CD8-positive, alpha-beta memory T cell (primary cell): ENCODE measurements at regions not wholly inside any gene's neighbourhood (a gene's known extent, or its start where the extent isn't known, plus 50 kb on each side); places are given as distances from the start of the nearest gene placed in this dataset.
A peak's percentile ranks its signal among the peaks of the same experiment; 100 is the strongest.

Experiments used
- CTCF ChIA-PET: fragments of 350-600 bp; sonication (Branson Sonifier 250); formaldehyde crosslinking; loops from one replicate; lab custom pipeline; 2021; ENCODE audit warnings: antibody characterized with exemption; lab: Charles Lee
- POLR2A ChIA-PET: fragments of 350-600 bp; sonication (Branson Sonifier 250); formaldehyde crosslinking; loops from one replicate; lab custom pipeline; 2021; ENCODE audit warnings: antibody characterized with exemption; lab: Charles Lee
- DNase-seq, 5 donors: peaks; one replicate each; pipeline versions ENCODE4 v3.0.0 to v3.0.0-alpha.2; 2020 to 2022; ENCODE audit warnings: mixed read lengths in 1 of 5
- H3K27ac ChIP-seq: one replicate; pipeline ENCODE4 v1.7.0; 2013; ENCODE audit warnings: low read depth, mild to moderate bottlenecking, low read length, moderate library complexity
- H3K27me3 ChIP-seq: 2 replicates; pipeline ENCODE4 v1.7.0; 2013; ENCODE audit warnings: low read length, mild to moderate bottlenecking; ENCODE audit not compliant: insufficient read depth, poor library complexity, severe bottlenecking
- H3K36me3 ChIP-seq: 2 replicates; pipeline ENCODE4 v1.7.0; 2013; ENCODE audit warnings: mild to moderate bottlenecking, low read length, moderate library complexity; ENCODE audit not compliant: insufficient read depth
- H3K4me1 ChIP-seq: 2 replicates; pipeline ENCODE4 v1.7.0; 2013; ENCODE audit warnings: mild to moderate bottlenecking, low read length, moderate library complexity; ENCODE audit not compliant: insufficient read depth
- H3K4me3 ChIP-seq: 2 replicates; pipeline ENCODE4 v1.7.0; 2013; ENCODE audit warnings: mild to moderate bottlenecking, low read length
- H3K9me3 ChIP-seq: 2 replicates; pipeline ENCODE4 v1.7.0; 2013; ENCODE audit warnings: mild to moderate bottlenecking, low read length
- H3K27ac Mint-ChIP-seq, 8 donors: one replicate each; pipeline ENCODE4 v1.8.0; 2020 to 2021; ENCODE audit warnings: mixed read lengths in 8 of 8, mild to moderate bottlenecking in 6 of 8, inconsistent platforms in 3 of 8, moderate library complexity in 3 of 8
- H3K27me3 Mint-ChIP-seq, 2 donors: one replicate each; pipeline ENCODE4 v1.8.0; 2020 to 2021; ENCODE audit warnings: mixed read lengths in 2 of 2, mild to moderate bottlenecking in 1 of 2, moderate library complexity in 1 of 2
- H3K36me3 Mint-ChIP-seq, 3 donors: one replicate each; pipeline ENCODE4 v1.8.0; 2020 to 2021; ENCODE audit warnings: mixed read lengths in 3 of 3, inconsistent platforms in 1 of 3, mild to moderate bottlenecking in 1 of 3
- H3K4me1 Mint-ChIP-seq, 3 donors: one replicate each; pipeline ENCODE4 v1.8.0; 2020 to 2021; ENCODE audit warnings: mixed read lengths in 3 of 3, inconsistent platforms in 1 of 3, mild to moderate bottlenecking in 1 of 3
- H3K4me3 Mint-ChIP-seq, 7 donors: one replicate each; pipeline ENCODE4 v1.8.0; 2020 to 2021; ENCODE audit warnings: mixed read lengths in 7 of 7, mild to moderate bottlenecking in 6 of 7, moderate library complexity in 4 of 7, inconsistent platforms in 2 of 7
- H3K9me3 Mint-ChIP-seq, 5 donors: one replicate each; pipeline ENCODE4 v1.8.0; 2020 to 2022; ENCODE audit warnings: mixed read lengths in 5 of 5, mild to moderate bottlenecking in 3 of 5, moderate library complexity in 2 of 5, inconsistent platforms in 1 of 5

DNA sequence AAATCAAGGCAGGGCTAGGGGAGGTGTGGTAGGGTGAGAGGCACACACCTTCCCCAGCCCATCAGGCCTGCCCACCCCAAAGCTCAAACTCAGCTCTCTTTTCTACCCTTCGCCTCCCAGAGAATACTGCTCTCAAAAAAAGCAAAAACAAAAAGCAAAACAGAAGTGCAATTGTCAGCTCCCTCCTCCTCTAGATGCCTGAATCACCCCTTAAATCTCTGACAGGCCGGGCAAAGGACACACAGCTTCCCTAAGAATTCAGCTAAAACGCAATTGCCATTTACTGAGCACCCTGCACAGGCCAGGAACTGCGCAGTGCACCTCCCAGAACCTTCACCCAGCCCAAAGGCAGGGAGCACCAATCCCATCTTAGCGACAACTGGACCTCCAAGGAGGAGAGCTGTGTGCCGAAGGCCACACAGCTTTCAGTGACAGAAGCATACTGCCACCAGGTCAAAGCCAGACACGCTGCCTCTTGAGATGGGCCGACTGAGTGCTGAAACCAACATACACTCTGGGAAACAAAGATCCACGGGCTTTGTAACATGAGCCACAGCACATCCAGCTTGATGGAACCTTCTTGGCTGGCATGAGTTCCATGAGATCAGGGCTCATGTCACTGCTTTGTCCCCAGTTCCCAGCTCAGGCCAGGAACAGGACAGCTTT lies 53.4 kb upstream of the STXBP1 start:
- peaks cover 51 to 77% (median 58%) of the 10 kb centered on the region in 3 donors for H3K4me1 Mint-ChIP-seq
- H3K4me1 ChIP-seq: peaks cover 48% of the 10 kb centered on the region
- POLR2A ChIA-PET: interaction anchor here (0.6 to 1.0 kb wide), 2 partner anchors 10 to 33 kb away, joined by 4 to 5 read pairs; a partner anchor contains a TSS
- H3K9me3 ChIP-seq: no peaks in the 10 kb centered on the region
- H3K9me3 Mint-ChIP-seq: no peaks in the 10 kb centered on the region
- H3K4me3 Mint-ChIP-seq: peak overlapping the region in 6 of 7 donors; percentile 44 to 82 (median 58)
- no peak for DNase-seq
- CTCF ChIA-PET: interaction anchor here (1.0 to 1.1 kb wide), 2 partner anchors 30 to 54 kb away, joined by 3 to 4 read pairs; no protein-coding TSS in a partner anchor
- no peaks in the 10 kb centered on the region for H3K36me3 ChIP-seq
- no peaks in the 10 kb centered on the region for H3K27me3 Mint-ChIP-seq
- no peak overlapping the region for H3K4me3 ChIP-seq
- H3K27ac ChIP-seq: peak overlapping the region; percentile 25
- peak overlapping the region in 7 of 8 donors; percentile 60 to 93 (median 87) for H3K27ac Mint-ChIP-seq
- H3K36me3 Mint-ChIP-seq: peaks cover 0 to 2% (median 1%) of the 10 kb centered on the region in 3 donors
- no peaks in the 10 kb centered on the region for H3K27me3 ChIP-seq

DNA sequence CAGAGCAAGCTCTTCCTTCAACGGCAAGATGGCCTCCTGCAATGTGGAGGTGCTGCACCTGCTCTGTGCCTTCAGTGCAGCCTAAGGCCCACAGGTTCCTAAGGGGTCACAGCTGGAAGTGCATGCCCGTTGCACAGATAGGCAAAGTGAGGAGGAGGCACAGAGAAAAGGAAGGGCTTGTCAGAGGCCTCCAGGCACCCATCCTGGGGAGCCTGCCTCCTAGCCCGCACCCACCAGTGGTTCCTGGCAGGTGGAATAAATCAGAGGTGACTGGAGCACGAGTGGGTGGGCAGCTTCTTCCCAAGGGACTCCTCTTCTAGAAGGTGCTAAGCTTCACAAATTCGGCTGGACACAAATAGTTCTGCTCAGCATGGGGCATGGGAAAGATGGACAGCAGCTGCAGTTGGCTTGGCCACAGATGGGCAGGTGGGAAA lies 52.8 kb upstream of the STXBP1 start:
- peak overlapping the region in 6 of 8 donors; percentile 60 to 93 (median 86) for H3K27ac Mint-ChIP-seq
- CTCF ChIA-PET: interaction anchor here (1.0 kb wide), 1 partner anchor 30 kb away, joined by 3 read pairs; no protein-coding TSS in a partner anchor
- Histone ChIP-seq H3K4me1 (peaks cover 48% of the 10 kb centered on the region), H3K4me3 (no peak overlapping the region), H3K27me3 (no peaks in the 10 kb centered on the region), H3K27ac (no peak overlapping the region), H3K9me3 (no peaks in the 10 kb centered on the region), H3K36me3 (no peaks in the 10 kb centered on the region)
- no peak overlapping the region for H3K4me3 Mint-ChIP-seq
- H3K9me3 Mint-ChIP-seq: no peaks in the 10 kb centered on the region
- peaks cover 0 to 2% (median 1%) of the 10 kb centered on the region in 3 donors for H3K36me3 Mint-ChIP-seq
- POLR2A ChIA-PET: no interaction called here
- H3K27me3 Mint-ChIP-seq: no peaks in the 10 kb centered on the region
- DNase-seq: no peak
- peaks cover 46 to 73% (median 58%) of the 10 kb centered on the region in 3 donors for H3K4me1 Mint-ChIP-seq

DNA sequence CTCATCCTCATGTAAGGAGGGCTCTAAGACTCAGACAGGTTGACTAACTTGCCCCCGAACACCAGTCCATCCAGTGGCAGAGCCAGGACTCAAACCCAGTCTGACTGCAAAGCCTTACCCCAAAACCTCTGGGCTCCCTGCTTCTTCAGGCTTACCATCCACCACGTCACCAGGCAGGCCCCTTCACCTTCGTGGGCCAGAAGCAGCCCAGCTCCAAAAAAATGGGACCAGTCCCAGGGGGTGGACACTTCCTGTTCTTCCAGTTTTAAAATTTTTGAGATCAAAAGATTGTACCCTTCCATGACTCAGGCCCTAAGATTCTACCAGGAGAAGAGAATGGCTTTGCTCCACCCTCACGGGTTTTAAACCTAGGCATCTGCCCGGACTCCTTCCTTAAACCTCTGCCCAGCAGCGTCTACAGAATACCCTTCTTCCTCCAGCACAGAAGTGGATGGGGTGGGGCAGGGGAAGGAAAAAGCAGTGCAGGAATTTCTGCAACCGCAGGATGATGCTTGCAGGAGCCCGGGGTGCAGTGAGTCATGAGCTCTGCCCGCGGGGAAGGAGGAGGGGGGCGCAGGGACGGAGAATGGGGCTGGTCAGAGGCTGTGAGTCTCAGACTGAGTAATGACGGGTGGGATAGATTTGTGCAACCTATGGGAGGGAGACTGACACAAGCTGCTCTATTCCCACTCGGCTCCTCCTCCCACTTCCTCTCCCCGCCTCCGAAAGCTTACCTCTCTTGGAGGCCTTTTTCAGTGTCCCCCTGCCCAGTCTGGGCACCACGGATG lies 50.4 kb upstream of the STXBP1 start:
- ChIA-PET CTCF (interaction anchor here (0.9 kb wide), 1 partner anchor 18 kb away, joined by 3 read pairs; no protein-coding TSS in a partner anchor), POLR2A (no interaction called here)
- Histone ChIP-seq H3K27ac (peak overlapping the region; percentile 39), H3K4me1 (peaks cover 30% of the 10 kb centered on the region), H3K27me3 (no peaks in the 10 kb centered on the region), H3K36me3 (no peaks in the 10 kb centered on the region), H3K4me3 (no peak overlapping the region), H3K9me3 (no peaks in the 10 kb centered on the region)
- no peaks in the 10 kb centered on the region for H3K9me3 Mint-ChIP-seq
- H3K27ac Mint-ChIP-seq: peak overlapping the region in 3 of 8 donors; percentile 5 to 44 (median 11)
- peaks cover 30 to 53% (median 40%) of the 10 kb centered on the region in 3 donors for H3K4me1 Mint-ChIP-seq
- peaks cover 0 to 2% (median 1%) of the 10 kb centered on the region in 3 donors for H3K36me3 Mint-ChIP-seq
- H3K27me3 Mint-ChIP-seq: no peaks in the 10 kb centered on the region
- H3K4me3 Mint-ChIP-seq: no peak overlapping the region
- DNase-seq: no peak
